ENCODE measurements at regions not wholly inside any gene's neighbourhood (a gene's known extent, or its start where the extent isn't known, plus 50 kb on each side); places are given as distances from the start of the nearest gene placed in this dataset.
A peak's percentile ranks its signal among the peaks of the same experiment; 100 is the strongest.

GRCh38 chr7:35454575-35455385 lies 200.9 kb upstream of the TBX20 start:
- ChIA-PET CTCF (interaction anchor here (1.1 kb wide), 1 partner anchor 85 kb away, joined by 3 read pairs; no protein-coding TSS in a partner anchor), POLR2A (ENCODE audit: unreplicated experiment) (no interaction called here)
- H3K4me3 ChIP-seq (ENCODE audit: insufficient read depth, low read depth, low read length): no peak overlapping the region
- H3K4ac ChIP-seq (ENCODE audit: low read depth, low read length): no peak overlapping the region
- no peak overlapping the region for H4K8ac ChIP-seq (ENCODE audit: low read depth in 2 of 2, low read length in 2 of 2)
- in situ Hi-C loops (cut with MboI; ENCODE audit: low sequenced_read_pairs): no loop called here
- no peak overlapping the region for H4K5ac ChIP-seq (ENCODE audit: low read depth, low read length)
- peak overlapping the region; percentile 58 for H2AFZ ChIP-seq (replicated peaks; ENCODE audit: low read length, poor library complexity)
- BruUV-seq (replicated peaks): no TSS peak
- H2AK5ac ChIP-seq (ENCODE audit: low read depth, low read length): no peak overlapping the region
- no peak overlapping the region for H4K91ac ChIP-seq (ENCODE audit: insufficient read depth, low read depth, low read length)
- H3K9me3 ChIP-seq (ENCODE audit: control insufficient read depth, insufficient read depth, low read length): no peaks in the 10 kb centered on the region
- 14% methylated on average over 46 of the region's 58 CpGs; no CpG with 5 or more reads in 1 of the 2 experiments for WGBS, 2 experiments (ENCODE audit: extremely low coverage in 2 of 2, insufficient read length in 1 of 2)
- H3K4me2 ChIP-seq (ENCODE audit: low read depth, low read length): peak overlapping the region; percentile 45; the same call in 1 of the 2 replicates
- no peaks in the 10 kb centered on the region for H3K4me1 ChIP-seq (ENCODE audit: control insufficient read depth, insufficient read depth, low read length)
- H4K20me1 ChIP-seq (ENCODE audit: insufficient read depth, low read length): no peaks in the 10 kb centered on the region
- no peak overlapping the region for H2BK5ac ChIP-seq (ENCODE audit: low read depth, low read length, poor library complexity, severe bottlenecking)
- H3K9ac ChIP-seq (ENCODE audit: low read depth, low read length): no peak overlapping the region
- no peaks in the 10 kb centered on the region for H3K9me1 ChIP-seq (ENCODE audit: insufficient read depth, low read length)
- H3K27ac ChIP-seq (ENCODE audit: insufficient read depth, low read length): no peak overlapping the region
- TF ChIP-seq POLR2A (IDR thresholded peaks at IDR 0.05; ENCODE audit: low read depth, low read length): no peak
- no peak for TF ChIP-seq BHLHE40 (IDR thresholded peaks at IDR 0.05; ENCODE audit: low read depth, low read length)
- TF ChIP-seq ELK1 (IDR thresholded peaks at IDR 0.05; ENCODE audit: borderline replicate concordance, low read depth, low read length): no peak
- no peak overlapping the region for H2BK15ac ChIP-seq (ENCODE audit: low read depth, low read length)
- H3K14ac ChIP-seq (replicated peaks; ENCODE audit: low read depth, low read length): no peak overlapping the region
- H3K79me1 ChIP-seq (ENCODE audit: low read depth in 1 of 2, low read length in 2 of 2): no peaks in the 10 kb centered on the region
- dilution Hi-C loops (cut with HindIII; ENCODE audit: low sequenced_read_pairs, unreplicated experiment): no loop called here
- H3K56ac ChIP-seq (ENCODE audit: extremely low read depth, insufficient read depth, low read length): no peak overlapping the region
- H3K18ac ChIP-seq (ENCODE audit: low read depth, low read length): no peak overlapping the region
- peaks cover 6% of the 10 kb centered on the region for H3K27me3 ChIP-seq (ENCODE audit: control insufficient read depth, insufficient read depth, low read length)
- no peak for ATAC-seq (ENCODE audit: low read depth)
- intact Hi-C loops (cut with micrococcal nuclease): no loop called here
- H2BK120ac ChIP-seq (ENCODE audit: low read depth, low read length): no peak overlapping the region
- no peak overlapping the region for H2BK20ac ChIP-seq (ENCODE audit: low read depth, low read length)
- no peak for DNase-seq
- H3K36me3 ChIP-seq (ENCODE audit: control insufficient read depth, insufficient read depth, low read length): no peaks in the 10 kb centered on the region
- no peak overlapping the region for H2AK9ac ChIP-seq (replicated peaks; ENCODE audit: low read depth, low read length, poor library complexity)
- no peak overlapping the region for H3K23ac ChIP-seq (ENCODE audit: low read depth, low read length)

Measured in IMR-90 (cell line).